HG03432 (cell line): ENCODE measurements at regions not wholly inside any gene's neighbourhood (a gene's known extent, or its start where the extent isn't known, plus 50 kb on each side); places are given as distances from the start of the nearest gene placed in this dataset.

Experiments used
- ATAC-seq: cut with Tn5 transposase; IDR thresholded peaks from one replicate; pipeline ENCODE4 v1.9.1; 2021; ENCODE audit warnings: mild to moderate bottlenecking, moderate library complexity; ENCODE audit not compliant: unreplicated experiment

DNA sequence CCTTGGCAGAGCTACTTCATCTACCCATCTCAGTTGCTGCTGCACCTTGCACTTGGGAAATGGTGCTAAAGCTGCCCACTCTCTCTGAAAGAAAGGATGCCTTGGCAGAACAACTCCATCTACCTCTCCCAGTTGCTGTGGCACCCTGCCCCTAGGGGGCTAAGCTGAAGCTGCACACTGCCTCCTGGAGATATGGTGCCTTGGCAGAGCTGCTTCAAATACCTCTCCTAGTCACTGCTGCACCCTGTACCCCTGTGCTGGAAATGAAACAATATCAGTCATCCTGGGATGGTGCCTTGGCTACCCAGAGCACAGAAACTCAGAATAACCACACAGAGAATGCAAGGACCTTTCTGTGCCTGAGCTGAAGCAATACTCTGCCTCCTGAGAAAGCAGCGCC, 615.8 kb downstream of the DIAPH3 start:
- no peak for ATAC-seq

DNA sequence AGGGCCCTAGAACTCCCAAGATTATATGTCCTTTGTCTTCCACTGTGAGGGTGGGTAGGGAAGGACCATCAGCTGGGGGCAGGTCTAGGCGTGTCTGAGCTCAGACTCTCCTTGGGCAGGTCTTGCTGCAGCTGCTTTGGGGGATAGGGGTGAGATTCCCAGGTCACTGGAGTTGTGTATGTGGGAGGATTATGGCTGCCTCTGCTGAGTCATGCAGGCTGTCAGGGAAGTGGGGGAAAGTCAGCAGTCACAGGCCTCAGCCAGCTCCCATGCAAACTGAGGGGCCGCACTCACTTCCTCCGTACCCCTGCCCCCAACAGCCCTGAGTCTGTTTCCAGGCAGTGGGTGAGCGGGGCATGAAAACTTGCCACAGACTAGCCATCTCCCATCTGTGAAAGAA, 600.8 kb downstream of the DIAPH3 start:
- ATAC-seq = no peak

DNA sequence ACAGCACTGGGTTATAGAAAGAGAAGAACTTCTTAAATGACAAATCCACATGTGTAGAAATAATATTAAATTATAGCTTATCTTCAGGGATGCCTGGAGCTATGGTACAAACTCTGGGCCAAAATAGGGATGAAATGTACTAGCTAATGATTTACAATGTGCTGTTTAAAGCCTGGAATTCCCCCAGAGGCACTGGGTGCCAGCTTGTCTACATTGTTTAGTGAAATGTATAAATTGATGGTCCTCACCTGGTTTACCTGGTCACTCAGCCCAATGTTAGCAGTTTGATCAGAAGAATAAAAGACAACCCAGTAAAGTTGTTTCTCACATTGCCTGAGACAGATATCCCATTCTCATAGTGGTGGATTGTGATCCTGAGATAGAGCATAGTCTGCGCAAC, 597.2 kb downstream of the DIAPH3 start:
- ATAC-seq = no peak

DNA sequence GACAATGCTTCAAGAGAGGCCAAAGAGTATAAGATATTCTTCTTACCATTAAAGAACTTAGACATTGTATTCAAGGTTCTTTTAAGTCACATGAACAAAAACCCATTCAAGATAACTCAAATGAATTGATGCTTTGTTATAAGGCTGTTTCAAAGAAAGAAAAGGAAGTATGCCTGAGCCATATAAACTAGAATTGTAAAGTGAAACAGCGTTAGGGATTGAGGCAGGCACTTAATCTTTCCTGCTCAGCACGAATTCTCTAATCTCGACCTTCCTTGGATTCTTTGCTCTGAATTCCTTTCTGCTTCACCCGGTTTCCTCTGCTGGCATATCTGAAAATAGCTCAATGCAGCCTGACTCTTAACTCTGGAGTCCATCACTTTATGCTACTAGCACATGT, 595.4 kb downstream of the DIAPH3 start:
- ATAC-seq = no peak

DNA sequence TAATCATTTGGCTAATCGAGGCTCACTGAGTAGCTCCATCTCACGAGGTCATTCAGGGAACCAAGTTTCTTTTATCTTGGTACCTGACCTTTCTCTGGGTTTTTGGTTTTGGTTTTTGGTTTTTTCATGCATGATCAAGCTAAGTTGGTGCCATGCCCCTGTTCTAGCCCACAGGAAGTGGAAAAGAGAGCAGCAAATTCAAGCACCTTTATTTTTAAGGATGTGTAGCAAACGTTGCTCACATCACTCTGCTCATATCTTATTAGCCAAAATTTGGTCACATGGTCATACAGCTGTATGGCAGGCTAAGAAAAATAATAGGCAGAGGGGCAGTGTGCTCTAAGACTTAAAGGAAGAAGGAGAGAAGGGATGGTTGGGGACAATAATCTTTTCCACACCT, 593.5 kb downstream of the DIAPH3 start:
- ATAC-seq = no peak

DNA sequence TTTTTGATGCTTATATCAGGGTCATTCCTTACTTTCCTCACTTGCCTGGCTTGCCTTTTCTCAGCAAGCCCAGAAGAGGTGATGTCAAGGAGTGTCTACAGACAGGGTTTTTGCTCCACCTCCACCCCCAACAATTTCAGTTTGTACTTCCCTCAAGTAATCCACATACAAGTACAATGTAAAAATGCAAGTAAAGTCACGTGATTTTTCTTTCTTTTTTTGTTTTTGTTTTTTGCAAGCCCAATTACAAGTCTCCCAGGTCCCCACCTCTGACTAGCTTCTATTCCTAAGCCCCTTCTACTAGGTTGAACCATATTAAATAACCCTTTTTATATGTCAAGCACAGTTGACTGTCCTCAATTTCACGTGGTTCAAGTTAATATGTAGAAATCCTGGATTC, 579.6 kb downstream of the DIAPH3 start:
- no peak for ATAC-seq

DNA sequence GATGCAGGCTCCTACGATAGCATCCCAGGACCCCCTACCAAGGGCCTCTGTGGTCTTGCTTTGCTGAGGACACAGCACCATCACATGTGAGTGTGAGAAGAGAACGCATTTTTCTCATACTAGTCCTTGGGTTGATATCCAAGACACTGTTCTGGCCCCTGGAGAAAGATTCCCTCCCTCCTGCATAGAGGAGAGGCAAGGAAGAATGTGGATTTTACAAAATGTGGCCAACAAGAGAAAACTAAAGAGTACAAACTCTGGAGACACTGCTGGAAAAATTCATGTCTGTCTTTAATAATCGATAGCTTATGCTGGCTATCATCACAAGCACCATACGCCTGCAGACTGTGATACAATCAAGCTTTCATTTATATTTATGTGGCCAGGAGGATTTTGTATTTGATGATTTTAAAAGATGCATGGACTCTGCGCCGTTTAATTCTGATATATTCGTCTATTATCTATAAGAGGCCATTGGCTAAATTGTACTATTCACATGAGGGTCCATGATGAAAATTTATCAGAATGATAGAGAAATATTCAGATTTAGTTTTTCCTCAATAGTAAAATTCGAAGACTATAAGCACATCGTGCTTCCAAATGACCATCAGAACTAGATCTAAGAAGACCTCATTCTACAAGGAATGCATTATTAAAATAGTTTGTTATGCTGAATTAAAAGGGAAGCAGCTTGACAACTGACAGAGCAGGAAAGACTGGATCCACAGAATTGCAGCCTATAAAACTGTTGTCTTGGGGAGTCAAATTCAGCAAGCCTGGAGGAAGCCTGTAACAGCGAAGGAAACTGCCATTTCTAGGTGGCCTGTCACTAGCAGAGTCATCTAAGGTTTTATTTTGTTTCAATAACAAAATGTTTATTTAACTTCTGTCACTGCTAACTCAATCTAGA, 578.7 kb downstream of the DIAPH3 start:
- ATAC-seq = no peak

DNA sequence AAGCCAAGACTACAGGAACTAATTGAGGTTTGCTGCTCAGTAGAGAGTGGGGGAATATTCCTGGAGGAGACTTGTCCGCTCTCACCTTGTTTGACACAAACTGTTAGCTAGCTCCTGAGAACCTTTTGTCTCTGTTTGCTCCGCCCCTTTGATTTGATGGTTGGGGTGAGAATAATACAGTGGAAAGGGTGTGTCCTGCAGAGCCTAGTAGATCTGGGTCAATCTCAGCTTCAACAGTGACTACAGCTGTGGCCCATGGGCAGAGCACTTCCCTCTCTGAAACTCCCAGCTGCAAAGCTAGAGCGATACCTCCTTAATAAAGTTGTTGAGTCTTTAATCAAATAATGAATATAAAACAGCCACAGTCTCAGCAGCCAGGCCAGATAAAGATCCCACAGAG, 576.7 kb downstream of the DIAPH3 start:
- ATAC-seq = no peak

DNA sequence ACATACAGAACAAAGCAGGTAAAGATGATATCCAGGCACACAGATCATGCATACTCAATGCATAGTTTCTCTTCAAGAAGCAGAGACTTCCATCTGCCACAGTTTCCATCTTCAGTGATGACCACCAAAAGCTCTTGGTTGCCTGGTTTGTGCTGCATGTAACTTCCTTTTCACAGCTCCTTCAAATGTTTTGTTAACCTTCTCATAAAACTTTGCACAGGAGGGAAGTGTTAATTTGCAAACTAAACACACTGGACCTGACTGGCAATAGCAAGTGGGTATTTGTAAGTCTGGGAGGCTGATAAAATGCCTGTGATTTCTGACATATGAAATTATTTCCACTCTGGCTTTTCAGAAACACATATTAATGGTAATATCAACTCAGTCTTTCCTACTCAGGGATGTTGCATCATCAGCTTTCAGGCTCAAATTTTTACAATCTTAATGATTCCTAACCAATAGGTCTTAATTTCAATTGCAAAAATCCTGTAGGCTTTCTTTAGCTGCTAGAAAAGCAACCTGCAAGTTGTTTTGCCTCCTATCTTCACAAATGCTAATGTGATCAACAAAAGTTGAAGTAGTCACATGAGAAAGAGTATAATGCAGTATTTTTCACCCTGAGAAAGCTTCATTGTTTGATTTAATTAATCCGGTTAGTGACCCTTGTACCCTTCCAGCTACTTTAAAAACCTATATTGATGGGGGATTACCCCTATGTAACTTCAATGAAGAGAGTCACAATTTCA, 575.6 kb downstream of the DIAPH3 start:
- no peak for ATAC-seq

DNA sequence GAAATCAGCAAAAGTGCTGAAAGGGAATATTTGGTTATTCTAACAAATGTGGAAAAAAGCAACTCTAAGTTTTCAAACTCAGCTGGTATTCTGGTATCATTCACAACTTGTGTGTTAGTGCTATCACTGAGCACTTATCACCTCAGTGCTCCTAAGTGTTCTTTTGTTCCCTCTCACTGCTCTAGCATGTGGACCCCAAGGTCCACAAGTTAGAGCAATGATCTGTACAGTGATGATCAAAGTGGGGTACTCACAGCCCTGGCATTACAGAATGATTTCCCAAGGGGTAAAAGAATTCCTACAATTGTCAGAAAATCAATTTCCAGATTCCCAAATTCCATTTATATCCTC, 575.0 kb downstream of the DIAPH3 start:
- no peak for ATAC-seq

DNA sequence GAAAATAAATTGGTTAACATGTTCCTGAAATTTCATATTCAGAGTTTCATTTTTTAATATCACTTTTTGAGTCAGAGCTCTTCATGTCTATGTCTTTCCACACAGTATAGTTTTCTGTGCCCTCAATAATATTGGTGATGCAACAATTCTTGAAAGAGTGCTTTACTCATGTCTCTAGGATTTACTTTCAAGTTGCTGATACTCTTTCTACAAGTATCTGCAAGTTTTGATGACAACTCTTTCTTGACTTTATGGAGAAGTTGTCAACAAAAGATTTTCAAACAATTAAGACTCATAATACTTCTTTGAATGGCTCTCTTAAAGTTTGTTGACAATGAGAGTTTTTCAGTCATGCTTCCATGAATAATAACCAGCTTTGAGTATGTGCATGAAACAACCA, 561.7 kb downstream of the DIAPH3 start:
- ATAC-seq = no peak

DNA sequence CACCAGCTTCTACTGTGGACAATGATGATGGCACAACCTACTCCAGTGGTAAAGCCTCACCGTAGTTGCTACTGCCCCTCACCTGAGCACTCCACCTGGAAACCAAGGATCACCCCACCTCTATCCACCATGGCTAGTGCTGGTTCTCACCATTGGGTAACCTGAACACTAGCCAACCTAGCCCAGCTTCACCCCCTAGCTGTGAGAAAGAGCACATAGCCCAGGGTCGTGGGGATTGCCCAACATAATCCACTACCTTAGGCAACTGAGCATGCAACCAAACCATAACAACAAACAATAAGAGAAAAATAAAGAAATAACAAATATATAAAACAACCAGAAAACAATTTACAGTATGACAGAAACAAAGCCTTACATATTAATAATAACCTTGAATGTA, 560.1 kb downstream of the DIAPH3 start:
- no peak for ATAC-seq

DNA sequence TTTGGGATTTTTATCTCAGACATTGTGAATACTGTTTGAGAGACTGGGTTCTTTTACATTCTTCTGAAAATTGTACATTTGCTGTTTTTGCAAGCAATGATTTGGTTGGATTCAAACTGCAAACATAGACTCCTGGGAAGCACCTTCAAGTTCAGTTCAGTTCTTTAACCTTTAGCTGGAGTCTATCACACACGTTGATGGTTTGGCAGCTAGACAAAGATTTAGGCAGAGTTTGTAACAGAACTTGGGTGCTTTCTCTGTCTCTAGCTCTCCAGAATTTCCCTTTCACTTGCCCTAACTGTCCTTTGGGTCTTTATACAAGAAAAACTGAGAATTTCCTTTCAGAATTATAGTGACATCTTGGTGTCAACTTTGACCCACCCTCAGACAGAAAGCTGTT, 556.6 kb downstream of the DIAPH3 start:
- no peak for ATAC-seq

DNA sequence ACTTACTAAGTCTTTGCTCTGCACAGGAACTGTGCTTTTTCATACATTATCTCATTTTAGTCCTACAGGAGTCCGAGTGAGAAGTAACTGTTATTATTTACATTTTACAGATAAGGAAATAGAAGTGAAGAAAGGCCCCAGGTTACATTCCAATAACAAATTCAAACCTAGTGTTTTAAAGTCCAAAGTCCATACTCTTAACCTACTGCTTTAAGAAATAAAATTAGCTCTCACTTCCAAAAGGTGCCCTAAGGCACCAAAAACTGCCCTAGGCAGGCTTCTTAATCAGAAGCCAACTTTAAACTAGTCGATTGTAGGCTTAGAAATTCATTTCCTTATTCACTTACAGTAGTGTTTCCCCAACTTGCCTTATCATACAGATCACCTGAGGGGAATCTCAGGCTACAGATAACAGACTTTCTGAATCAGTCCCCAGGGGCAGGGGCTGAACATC, 555.9 kb downstream of the DIAPH3 start:
- ATAC-seq = peak; percentile 68

DNA sequence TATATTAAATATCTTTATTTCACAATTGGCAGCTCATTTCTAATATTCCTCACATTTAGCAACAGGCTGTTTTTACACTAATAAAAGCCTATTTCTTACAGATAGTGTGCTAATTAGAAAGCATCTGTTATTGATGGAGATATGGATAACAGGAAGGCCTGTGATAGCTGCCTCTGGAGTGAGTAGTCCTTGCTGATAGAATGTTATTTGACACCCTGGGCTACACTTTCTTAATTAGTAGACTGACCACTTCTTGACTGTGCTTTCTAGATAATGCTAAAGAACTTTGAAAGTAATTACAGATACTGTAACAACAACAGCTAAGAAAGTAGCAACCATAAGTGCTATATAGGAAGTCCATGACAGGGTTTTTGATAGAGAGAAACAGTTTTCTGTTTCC, 554.3 kb downstream of the DIAPH3 start:
- no peak for ATAC-seq
